OCI-LY7 (cell line): ENCODE measurements at regions not wholly inside any gene's neighbourhood (a gene's known extent, or its start where the extent isn't known, plus 50 kb on each side); places are given as distances from the start of the nearest gene placed in this dataset.

Source experiments
- BruUV-seq: library from RNA; stranded (reverse); fragments of 400-500 nt; replicated peaks from 2 replicates; lab custom pipeline; 2021; lab: Mats Ljungman, UMichigan
- CTCF ChIA-PET: fragments of 300-600 bp; sonication (Branson Sonifier 250); formaldehyde crosslinking; loops from one replicate; lab custom pipeline; 2022; ENCODE audit warnings: antibody characterized with exemption; ENCODE audit not compliant: unreplicated experiment; lab: Charles Lee
- POLR2A ChIA-PET: fragments of 300-600 bp; sonication (Branson Sonifier 250); formaldehyde crosslinking; loops from one replicate; lab custom pipeline; 2022; ENCODE audit warnings: antibody characterized with exemption; lab: Charles Lee
- DNase-seq: peaks from one replicate; pipeline ENCODE4 v3.0.0-alpha.2; 2015; ENCODE audit warnings: low spot score
- H2AFZ ChIP-seq: fragments of 200-600 bp; sonication (generic), shearing (Covaris generic); 2 replicates; pipeline ENCODE4 v1.6.1; 2014; ENCODE audit warnings: mild to moderate bottlenecking, antibody characterized with exemption, low read length, moderate library complexity
- H3K27ac ChIP-seq: fragments of 200-600 bp; sonication (generic); 2 replicates; pipeline ENCODE4 v1.5.1; 2014; ENCODE audit warnings: mixed run types, low read depth, mild to moderate bottlenecking, moderate library complexity, low read length, inconsistent platforms; ENCODE audit not compliant: poor library complexity, severe bottlenecking
- H3K36me3 ChIP-seq: fragments of 200-600 bp; sonication (generic); 2 replicates; pipeline ENCODE4 v1.6.1; 2014; ENCODE audit warnings: mild to moderate bottlenecking, antibody characterized with exemption, low read length, moderate library complexity, mixed read lengths; ENCODE audit not compliant: insufficient read depth
- H3K4me1 ChIP-seq: fragments of 200-600 bp; sonication (generic); 2 replicates; pipeline ENCODE4 v1.5.1; 2014; ENCODE audit warnings: mild to moderate bottlenecking, low read length; ENCODE audit not compliant: insufficient read depth, poor library complexity, severe bottlenecking
- H3K4me2 ChIP-seq: fragments of 200-600 bp; sonication (generic); 2 replicates; pipeline ENCODE4 v1.6.1; 2014; ENCODE audit warnings: mild to moderate bottlenecking, low read length
- H3K4me3 ChIP-seq: fragments of 200-600 bp; sonication (generic); 2 replicates; pipeline ENCODE4 v1.5.1; 2014; ENCODE audit warnings: mild to moderate bottlenecking, low read depth, low read length; ENCODE audit not compliant: poor library complexity, severe bottlenecking
- H3K79me2 ChIP-seq: fragments of 200-600 bp; sonication (generic); 2 replicates; pipeline ENCODE4 v1.6.1; 2016; ENCODE audit warnings: low read depth, mild to moderate bottlenecking, low read length, moderate library complexity, mixed read lengths; ENCODE audit not compliant: insufficient read depth
- H3K9me2 ChIP-seq: fragments of 200-600 bp; sonication (generic); 2 replicates; pipeline ENCODE4 v1.6.1; 2016; ENCODE audit warnings: mild to moderate bottlenecking, low read length, mixed read lengths; ENCODE audit not compliant: insufficient read depth
- H3K9me3 ChIP-seq: fragments of 200-600 bp; sonication (generic); 2 replicates; pipeline ENCODE4 v1.6.1; 2014; ENCODE audit warnings: mild to moderate bottlenecking, mixed run types, low read length, mixed read lengths
- H4K20me1 ChIP-seq: fragments of 200-600 bp; sonication (generic); 2 replicates; pipeline ENCODE4 v1.6.1; 2014; ENCODE audit warnings: mild to moderate bottlenecking, antibody characterized with exemption, low read length, moderate library complexity, mixed read lengths; ENCODE audit not compliant: insufficient read depth
- CTCF ChIP-seq: fragments of 200-600 bp; sonication (generic); conservative IDR thresholded peaks from 2 replicates; pipeline ENCODE4 v1.5.1; 2014; ENCODE audit warnings: mild to moderate bottlenecking, antibody characterized with exemption, low read length, moderate library complexity, mixed read lengths
- EZH2phosphoT487 ChIP-seq: fragments of 200-600 bp; sonication (generic); IDR thresholded peaks from 2 replicates; pipeline ENCODE4 v1.6.1; 2018; ENCODE audit warnings: low read depth, borderline replicate concordance, mild to moderate bottlenecking, mixed run types, antibody characterized with exemption, low read length, moderate library complexity, mixed read lengths
- intact Hi-C: fragments of 100-400 bp; cut with micrococcal nuclease; formaldehyde crosslinking; loops from one replicate; pipeline ENCODE4 v1.10.0; 2022; ENCODE audit not compliant: unreplicated experiment

GRCh38 chr18:10077986-10078385, 164.2 kb downstream of the VAPA start:
- no TSS peak for BruUV-seq
- Histone ChIP-seq H4K20me1 (no peaks in the 10 kb centered on the region), H3K27ac (no peak overlapping the region), H3K4me2 (no peak overlapping the region), H3K79me2 (no peaks in the 10 kb centered on the region), H3K9me3 (peaks cover 4% of the 10 kb centered on the region; the same call in 1 of the 2 replicates), H2AFZ (no peak overlapping the region), H3K36me3 (no peaks in the 10 kb centered on the region), H3K4me3 (no peak overlapping the region), H3K4me1 (no peaks in the 10 kb centered on the region), H3K9me2 (no peaks in the 10 kb centered on the region)
- DNase-seq = no peak
- TF ChIP-seq EZH2phosphoT487 (no peak), CTCF (no peak)
- CTCF ChIA-PET = no interaction called here
- POLR2A ChIA-PET = no interaction called here
- intact Hi-C loops = no loop called here

GRCh38 chr18:10080372-10080771, 166.6 kb downstream of the VAPA start:
- H3K4me2 ChIP-seq = no peak overlapping the region
- no peaks in the 10 kb centered on the region for H3K9me2 ChIP-seq
- no peak for TF ChIP-seq CTCF
- TF ChIP-seq EZH2phosphoT487 = no peak
- CTCF ChIA-PET = interaction anchor here (0.8 kb wide), 1 partner anchor 22 kb away, joined by 3 read pairs; no protein-coding TSS in a partner anchor
- intact Hi-C loops = no loop called here
- no peak overlapping the region for H2AFZ ChIP-seq
- no peak overlapping the region for H3K27ac ChIP-seq
- no peaks in the 10 kb centered on the region for H3K4me1 ChIP-seq
- H3K36me3 ChIP-seq = no peaks in the 10 kb centered on the region
- H3K4me3 ChIP-seq = no peak overlapping the region
- no peaks in the 10 kb centered on the region for H3K79me2 ChIP-seq
- peaks cover 14% of the 10 kb centered on the region for H3K9me3 ChIP-seq
- DNase-seq = no peak
- BruUV-seq = no TSS peak
- POLR2A ChIA-PET = interaction anchor here (1.3 kb wide), 1 partner anchor 8 kb away, joined by 4 read pairs; no protein-coding TSS in a partner anchor
- no peaks in the 10 kb centered on the region for H4K20me1 ChIP-seq

GRCh38 chr18:10081492-10081891, 167.7 kb downstream of the VAPA start:
- Histone ChIP-seq H3K9me2 (no peaks in the 10 kb centered on the region), H3K27ac (no peak overlapping the region), H3K79me2 (no peaks in the 10 kb centered on the region), H4K20me1 (no peaks in the 10 kb centered on the region), H3K4me1 (no peaks in the 10 kb centered on the region), H3K4me2 (no peak overlapping the region), H2AFZ (no peak overlapping the region), H3K36me3 (no peaks in the 10 kb centered on the region), H3K9me3 (peaks cover 14% of the 10 kb centered on the region), H3K4me3 (no peak overlapping the region)
- TF ChIP-seq EZH2phosphoT487 (no peak), CTCF (no peak)
- intact Hi-C loops = no loop called here
- ChIA-PET CTCF (no interaction called here), POLR2A (no interaction called here)
- DNase-seq = no peak
- no TSS peak for BruUV-seq
